ENCODE measurements at regions not wholly inside any gene's neighbourhood (a gene's known extent, or its start where the extent isn't known, plus 50 kb on each side); places are given as distances from the start of the nearest gene placed in this dataset.

- Histone ChIP-seq H3K4me3 (no peak overlapping the region), H3K27me3 (no peaks in the 10 kb centered on the region), H3K4me1 (no peaks in the 10 kb centered on the region), H3K36me3 (no peaks in the 10 kb centered on the region), H3K9me3 (no peaks in the 10 kb centered on the region), H3K27ac (no peak overlapping the region)
- intact Hi-C loops (cut with DNase I): no loop called here
- DNase-seq: no peak
- 55 to 67% methylated on average over 1 of the region's 1 CpG for WGBS, 2 donors
- no peak for TF ChIP-seq CTCF (IDR thresholded peaks at IDR 0.05)
- TF ChIP-seq POLR2A (IDR thresholded peaks at IDR 0.05): no peak
Observed at GRCh38 chr2:6741229-6741628, 124.5 kb downstream of the CMPK2 start.

GRCh38 chr2:6744038-6744437 lies 121.7 kb downstream of the CMPK2 start:
- H3K9me3 ChIP-seq: no peaks in the 10 kb centered on the region
- H3K27ac ChIP-seq: no peak overlapping the region
- no peaks in the 10 kb centered on the region for H3K36me3 ChIP-seq
- H3K4me1 ChIP-seq: no peaks in the 10 kb centered on the region
- TF ChIP-seq CTCF (IDR thresholded peaks at IDR 0.05) (no peak), POLR2A (IDR thresholded peaks at IDR 0.05) (no peak)
- WGBS, 2 donors: 71 to 73% methylated on average over 4 of the region's 4 CpGs
- intact Hi-C loops (cut with DNase I): no loop called here
- H3K4me3 ChIP-seq: no peak overlapping the region
- DNase-seq: no peak
- H3K27me3 ChIP-seq: no peaks in the 10 kb centered on the region

- Histone ChIP-seq H3K9me3 (no peaks in the 10 kb centered on the region), H3K27ac (no peak overlapping the region), H3K4me3 (no peak overlapping the region), H3K4me1 (no peaks in the 10 kb centered on the region), H3K27me3 (no peaks in the 10 kb centered on the region), H3K36me3 (no peaks in the 10 kb centered on the region)
- WGBS, 2 donors: 21 to 29% methylated on average over 1 of the region's 1 CpG
- intact Hi-C loops (cut with DNase I): no loop called here
- TF ChIP-seq POLR2A (IDR thresholded peaks at IDR 0.05) (no peak), CTCF (IDR thresholded peaks at IDR 0.05) (no peak)
- DNase-seq: no peak
Observed at GRCh38 chr2:6747433-6747832, 118.3 kb downstream of the CMPK2 start.

GRCh38 chr2:6748406-6749067 lies 117.2 kb downstream of the CMPK2 start:
- Histone ChIP-seq H3K27ac (no peak overlapping the region), H3K36me3 (no peaks in the 10 kb centered on the region), H3K4me3 (no peak overlapping the region), H3K4me1 (no peaks in the 10 kb centered on the region), H3K9me3 (no peaks in the 10 kb centered on the region), H3K27me3 (no peaks in the 10 kb centered on the region)
- DNase-seq: no peak
- TF ChIP-seq POLR2A (IDR thresholded peaks at IDR 0.05) (no peak), CTCF (IDR thresholded peaks at IDR 0.05) (no peak)
- 48 to 55% methylated on average over 8 of the region's 8 CpGs for WGBS, 2 donors
- intact Hi-C loops (cut with DNase I): no loop called here

- no peak for TF ChIP-seq POLR2A (IDR thresholded peaks at IDR 0.05)
- TF ChIP-seq CTCF (IDR thresholded peaks at IDR 0.05): no peak
- H3K9me3 ChIP-seq: no peaks in the 10 kb centered on the region
- no peak for DNase-seq
- no peaks in the 10 kb centered on the region for H3K27me3 ChIP-seq
- H3K27ac ChIP-seq: no peak overlapping the region
- intact Hi-C loops (cut with DNase I): no loop called here
- WGBS, 2 donors: 62 to 68% methylated on average over 2 of the region's 2 CpGs
- no peak overlapping the region for H3K4me3 ChIP-seq
- H3K4me1 ChIP-seq: no peaks in the 10 kb centered on the region
- no peaks in the 10 kb centered on the region for H3K36me3 ChIP-seq
Observed at GRCh38 chr2:6749962-6750361, 115.7 kb downstream of the CMPK2 start.

Measured in esophagus squamous epithelium (tissue), 5 donors.